CMK (cell line): ENCODE measurements at regions not wholly inside any gene's neighbourhood (a gene's known extent, or its start where the extent isn't known, plus 50 kb on each side); places are given as distances from the start of the nearest gene placed in this dataset.

Experiments used
- DNase-seq: peaks from one replicate; pipeline ENCODE4 v3.0.0-alpha.2; 2010; ENCODE audit warnings: low read depth

GRCh38 chr2:215769246-215769645 is 244.1 kb downstream of the MREG start:
- no peak for DNase-seq

- no peak for DNase-seq
These were observed 245.7 kb downstream of the MREG start for GRCh38 chr2:215767625-215768024.

- DNase-seq, result no peak
These were observed 247.5 kb downstream of the MREG start for GRCh38 chr2:215765729-215766360.

DNA sequence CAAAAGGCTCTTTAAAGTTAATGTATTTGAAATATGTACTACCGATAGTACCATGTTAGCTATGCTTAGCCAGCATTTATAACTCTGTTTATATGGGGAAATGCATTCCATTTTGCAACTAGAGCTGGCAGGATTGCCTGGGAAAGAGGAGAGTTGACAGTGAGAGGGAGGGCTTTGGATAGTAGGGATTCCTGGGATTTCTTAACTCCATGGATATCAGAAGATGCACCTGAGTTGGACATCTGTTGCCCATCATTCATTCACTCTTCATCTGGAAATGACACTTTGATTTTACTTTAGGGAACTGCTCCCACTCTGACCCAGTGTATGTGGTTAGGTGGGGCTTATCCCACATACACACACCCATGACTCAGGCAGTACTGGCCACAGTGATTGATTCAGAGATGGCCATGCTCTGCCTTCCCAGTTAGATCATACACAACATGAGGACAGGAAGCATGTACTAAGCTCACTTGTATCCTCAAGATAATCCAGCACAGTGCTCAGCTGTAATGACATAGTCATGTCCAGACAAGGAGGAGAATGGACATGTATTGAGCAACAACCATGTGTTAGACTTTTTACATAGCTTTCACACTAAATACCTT is 248.8 kb downstream of the MREG start:
- peak; percentile 56 for DNase-seq

GRCh38 chr2:215760557-215760956 is 252.8 kb downstream of the MREG start:
- no peak for DNase-seq

- DNase-seq, result no peak
These were observed 253.3 kb downstream of the MREG start for GRCh38 chr2:215760091-215760490.

GRCh38 chr2:215758691-215759090 is 254.7 kb downstream of the MREG start:
- no peak for DNase-seq

GRCh38 chr2:215756346-215756730 is 257.0 kb downstream of the MREG start:
- no peak for DNase-seq

- DNase-seq, result no peak
These were observed 257.6 kb downstream of the MREG start for GRCh38 chr2:215755641-215756345.

GRCh38 chr2:215754546-215754945 is 258.8 kb downstream of the MREG start:
- no peak for DNase-seq

GRCh38 chr2:215753808-215754207 is 259.5 kb downstream of the MREG start:
- no peak for DNase-seq

DNA sequence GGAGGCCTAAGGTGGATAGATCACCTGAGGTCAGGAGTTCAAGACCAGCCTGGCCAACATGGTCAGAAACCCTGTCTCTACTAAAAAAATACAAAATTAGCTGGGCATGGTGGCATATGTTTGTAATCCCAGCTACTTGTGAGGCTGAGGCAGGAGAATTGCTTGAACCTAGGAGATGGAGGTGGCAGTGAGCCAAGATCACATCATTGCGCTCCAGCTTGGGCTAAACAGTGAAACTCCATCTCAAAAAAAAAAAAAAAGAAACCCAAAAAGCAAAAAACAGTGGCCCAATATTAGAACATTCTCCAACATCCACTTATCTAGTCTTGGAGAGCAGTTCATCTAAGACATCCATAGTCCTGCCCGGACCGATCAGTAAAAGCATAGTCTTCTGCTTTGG is 260.4 kb downstream of the MREG start:
- DNase-seq, result no peak

DNA sequence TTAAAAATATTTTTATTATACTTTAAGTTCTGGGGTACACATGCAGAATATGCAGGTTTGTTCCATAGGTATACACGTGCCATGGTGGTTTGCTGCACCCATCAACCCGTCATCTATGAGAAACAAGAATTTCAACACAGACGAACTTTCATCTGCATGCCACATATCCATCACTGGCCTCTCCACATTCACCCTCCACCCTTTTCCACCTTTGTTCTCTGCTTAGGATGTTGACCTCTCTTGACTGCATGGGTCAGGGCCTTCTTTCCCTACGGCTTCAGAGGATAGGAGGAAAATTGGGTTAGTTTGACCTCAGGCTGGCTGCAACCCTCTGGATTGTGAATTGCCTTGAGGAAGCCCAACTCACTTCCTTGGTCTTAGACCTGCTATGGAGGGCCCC is 260.9 kb downstream of the MREG start:
- no peak for DNase-seq

GRCh38 chr2:215751911-215752272 is 261.5 kb downstream of the MREG start:
- no peak for DNase-seq

DNA sequence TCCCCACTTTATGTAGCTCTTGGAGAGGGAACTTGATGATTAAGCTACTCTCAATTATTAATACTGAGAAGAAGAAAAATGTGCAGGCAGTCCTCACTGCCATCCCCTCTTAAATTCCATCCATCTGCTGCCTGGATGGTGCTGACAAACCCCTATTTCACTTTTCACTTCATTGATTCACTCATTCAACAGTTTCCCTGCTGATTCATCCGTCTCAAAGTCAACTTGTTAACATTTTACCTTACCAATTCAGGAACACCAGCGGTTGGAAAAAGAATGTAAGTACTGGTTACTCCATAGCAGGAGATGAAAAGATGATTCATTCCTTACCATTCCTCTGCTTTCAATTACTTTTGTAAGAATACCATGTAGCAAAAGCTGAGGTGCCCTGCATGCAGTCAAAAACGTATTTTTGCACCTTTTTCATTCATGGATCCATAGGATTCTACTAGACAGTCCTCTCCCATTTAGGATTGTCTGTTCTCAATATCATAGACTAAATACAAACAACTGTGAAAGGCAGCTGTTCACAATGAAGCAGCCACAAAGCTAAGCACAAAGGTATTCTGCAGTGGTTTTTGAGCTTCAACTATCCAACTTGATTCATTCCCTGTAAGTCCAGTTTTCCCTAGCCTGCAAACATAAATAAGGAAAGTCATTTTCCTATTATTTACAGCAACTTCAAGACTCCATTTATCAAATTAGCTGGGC is 262.0 kb downstream of the MREG start:
- no peak for DNase-seq

- DNase-seq, result no peak
These were observed 262.6 kb downstream of the MREG start for GRCh38 chr2:215750763-215751162.

- no peak for DNase-seq
These were observed 264.0 kb downstream of the MREG start for GRCh38 chr2:215749092-215749957.

- DNase-seq, result no peak
These were observed 264.9 kb downstream of the MREG start for GRCh38 chr2:215748446-215748845.

- no peak for DNase-seq
These were observed 266.3 kb downstream of the MREG start for GRCh38 chr2:215746887-215747615.

DNA sequence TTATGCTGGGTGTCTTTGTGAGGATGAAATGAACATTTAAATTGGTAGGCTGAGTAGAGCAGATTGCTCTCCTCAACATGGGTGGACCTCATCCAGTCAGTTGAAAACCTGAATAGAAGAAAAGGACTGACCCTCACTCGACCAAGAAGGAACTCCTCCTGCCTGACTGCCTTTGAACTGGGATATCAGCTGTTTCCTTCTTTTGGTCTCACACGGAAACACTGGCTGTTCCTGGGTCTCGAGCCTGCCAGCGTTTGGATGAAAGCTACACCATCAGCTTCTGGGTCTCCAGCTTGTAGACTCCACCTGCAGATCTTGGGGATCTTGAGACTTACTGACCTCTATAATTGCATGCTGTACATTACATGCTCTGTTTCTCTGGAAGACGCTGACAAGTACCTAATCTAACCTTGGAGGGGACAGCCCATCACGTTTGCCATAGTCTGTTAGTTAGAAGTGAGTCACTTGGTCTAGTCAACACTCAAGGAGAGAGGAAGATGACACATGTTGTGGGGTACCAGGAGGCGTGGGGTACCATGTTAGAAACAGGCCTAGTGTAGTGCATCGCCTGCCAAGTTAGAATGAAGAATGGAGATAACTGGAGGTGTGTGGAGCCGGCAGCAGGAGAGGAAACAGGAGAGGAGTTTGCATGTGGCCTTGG is 267.0 kb downstream of the MREG start:
- DNase-seq, result no peak

GRCh38 chr2:215745331-215745730 is 268.0 kb downstream of the MREG start:
- DNase-seq, result no peak
